ENCODE measurements at regions not wholly inside any gene's neighbourhood (a gene's known extent, or its start where the extent isn't known, plus 50 kb on each side); places are given as distances from the start of the nearest gene placed in this dataset.

- TF ChIP-seq SP1 (IDR thresholded peaks at IDR 0.05) (no peak), BHLHE40 (IDR thresholded peaks at IDR 0.05; ENCODE audit: borderline replicate concordance) (no peak), SUZ12 (IDR thresholded peaks at IDR 0.05) (no peak), L3MBTL2 (conservative IDR thresholded peaks at IDR 0.05) (no peak), LEF1 (IDR thresholded peaks at IDR 0.05; ENCODE audit: borderline replicate concordance) (no peak), ELF4 (IDR thresholded peaks at IDR 0.05) (no peak), HDGF (IDR thresholded peaks at IDR 0.05; ENCODE audit: borderline replicate concordance) (no peak), FOXM1 (IDR thresholded peaks at IDR 0.05; ENCODE audit: borderline replicate concordance) (no peak), TARDBP (IDR thresholded peaks at IDR 0.05) (no peak)
Measured at GRCh38 chr1:172827841-172828240, 168.9 kb downstream of the FASLG start.

Measured in HEK293T (cell line).